CD4-positive, alpha-beta T cell (primary cell): ENCODE measurements at regions not wholly inside any gene's neighbourhood (a gene's known extent, or its start where the extent isn't known, plus 50 kb on each side); places are given as distances from the start of the nearest gene placed in this dataset.

Experiments used
- ATAC-seq: fragments of 200-7000 bp; cut with Tn5 transposase; one replicate; pipeline ENCODE4 v1.10.0; 2022; ENCODE audit warnings: mild to moderate bottlenecking; ENCODE audit not compliant: poor library complexity
- CTCF ChIA-PET: fragments of 350-600 bp; sonication (Branson Sonifier 250); formaldehyde crosslinking; loops from one replicate; lab custom pipeline; 2021; ENCODE audit warnings: antibody characterized with exemption, inconsistent platforms; lab: Charles Lee
- POLR2A ChIA-PET: fragments of 350-600 bp; sonication (Branson Sonifier 250); formaldehyde crosslinking; loops from one replicate; lab custom pipeline; 2021; ENCODE audit warnings: antibody characterized with exemption, inconsistent platforms; lab: Charles Lee
- DNase-seq, 14 experiments: peaks; one replicate each; pipeline ENCODE4 v3.0.0-alpha.2; 2013 to 2020; ENCODE audit warnings: mixed read lengths in 2 of 14
- H3K27ac ChIP-seq, 2 donors: one replicate each; pipeline versions ENCODE4 v1.5.1 to v1.7.0; 2013; ENCODE audit warnings: low read length in 2 of 2, low read depth in 1 of 2, mild to moderate bottlenecking in 1 of 2
- H3K27me3 ChIP-seq, 2 experiments: 1 replicate in 1 of 2; 2 replicates in 1 of 2; pipeline versions ENCODE4 v1.6.1 to v1.7.0; 2013; ENCODE audit warnings: low read length in 2 of 2, control low read depth in 1 of 2, mild to moderate bottlenecking in 1 of 2, moderate library complexity in 1 of 2; ENCODE audit not compliant: insufficient read depth in 2 of 2, control insufficient read depth in 1 of 2
- H3K36me3 ChIP-seq: one replicate; pipeline ENCODE4 v1.6.1; 2013; ENCODE audit warnings: low read length, control low read depth; ENCODE audit not compliant: insufficient read depth
- H3K4me1 ChIP-seq: one replicate; pipeline ENCODE4 v1.6.1; 2013; ENCODE audit warnings: low read length, control low read depth; ENCODE audit not compliant: insufficient read depth
- H3K4me3 ChIP-seq: one replicate; pipeline ENCODE4 v1.5.1; 2013; ENCODE audit warnings: mild to moderate bottlenecking, low read length, moderate library complexity
- H3K9me3 ChIP-seq, 2 experiments: 1 replicate in 1 of 2; 2 replicates in 1 of 2; pipeline versions ENCODE4 v1.6.1 to v1.7.0; 2013; ENCODE audit warnings: low read length in 2 of 2, mild to moderate bottlenecking in 2 of 2, control low read depth in 1 of 2, moderate library complexity in 1 of 2; ENCODE audit not compliant: control insufficient read depth in 1 of 2, insufficient read depth in 1 of 2
- H3K27ac Mint-ChIP-seq: one replicate; pipeline ENCODE4 v1.8.0; 2020; ENCODE audit warnings: mixed read lengths
- H3K27me3 Mint-ChIP-seq: one replicate; pipeline ENCODE4 v1.8.0; 2021; ENCODE audit warnings: mixed read lengths
- H3K36me3 Mint-ChIP-seq: one replicate; pipeline ENCODE4 v1.8.0; 2021; ENCODE audit warnings: low read depth, mixed read lengths
- H3K4me1 Mint-ChIP-seq: one replicate; pipeline ENCODE4 v1.8.0; 2021; ENCODE audit warnings: low read depth, mixed read lengths
- H3K4me3 Mint-ChIP-seq: one replicate; pipeline ENCODE4 v1.8.0; 2020; ENCODE audit warnings: mild to moderate bottlenecking, mixed read lengths
- H3K9me3 Mint-ChIP-seq: one replicate; pipeline ENCODE4 v1.8.0; 2020; ENCODE audit warnings: mixed read lengths
- CTCF ChIP-seq: fragments of 200-600 bp; IDR thresholded peaks from one replicate; pipeline ENCODE4 v1.8.0; 2022; ENCODE audit warnings: antibody characterized with exemption, mild to moderate bottlenecking
- intact Hi-C, 2 experiments: fragments of 100-400 bp; cut with DNase I in 1 of 2; cut with micrococcal nuclease in 1 of 2; formaldehyde crosslinking; loops; one replicate each; pipeline versions ENCODE4 v1.15.1 to v1.9.0; 2023 to 2025; cut with DNase I, micrococcal nuclease

GRCh38 chr4:138085736-138086305 is 156.3 kb downstream of the SLC7A11 start:
- no peak for TF ChIP-seq CTCF
- H3K4me3 ChIP-seq: no peak overlapping the region
- no peaks in the 10 kb centered on the region for H3K36me3 ChIP-seq
- Mint-ChIP-seq H3K4me3 (no peak overlapping the region), H3K27ac (no peak overlapping the region), H3K27me3 (no peaks in the 10 kb centered on the region), H3K9me3 (no peaks in the 10 kb centered on the region), H3K36me3 (no peaks in the 10 kb centered on the region), H3K4me1 (no peaks in the 10 kb centered on the region)
- ChIA-PET CTCF (no interaction called here), POLR2A (no interaction called here)
- H3K9me3 ChIP-seq: no peaks in the 10 kb centered on the region
- no peak overlapping the region for H3K27ac ChIP-seq
- H3K27me3 ChIP-seq: no peaks in the 10 kb centered on the region
- intact Hi-C loops: no loop called here
- no peak for ATAC-seq
- no peaks in the 10 kb centered on the region for H3K4me1 ChIP-seq
- DNase-seq: no peak

GRCh38 chr4:138078751-138079520 is 163.2 kb downstream of the SLC7A11 start:
- TF ChIP-seq CTCF: no peak
- no peaks in the 10 kb centered on the region for H3K27me3 ChIP-seq
- no peak for DNase-seq
- no peak for ATAC-seq
- no peak overlapping the region for H3K4me3 ChIP-seq
- H3K9me3 ChIP-seq: no peaks in the 10 kb centered on the region
- Mint-ChIP-seq H3K4me3 (no peak overlapping the region), H3K27ac (no peak overlapping the region), H3K27me3 (no peaks in the 10 kb centered on the region), H3K9me3 (no peaks in the 10 kb centered on the region), H3K36me3 (no peaks in the 10 kb centered on the region), H3K4me1 (no peaks in the 10 kb centered on the region)
- intact Hi-C loops: no loop called here
- ChIA-PET CTCF (no interaction called here), POLR2A (no interaction called here)
- H3K27ac ChIP-seq: no peak overlapping the region
- H3K36me3 ChIP-seq: no peaks in the 10 kb centered on the region
- H3K4me1 ChIP-seq: no peaks in the 10 kb centered on the region

- no peaks in the 10 kb centered on the region for H3K4me1 Mint-ChIP-seq
- POLR2A ChIA-PET: no interaction called here
These were observed 163.9 kb downstream of the SLC7A11 start for GRCh38 chr4:138078253-138078652.

More at GRCh38 chr4:138078253-138078652, 163.9 kb downstream of the SLC7A11 start:
- no peak for TF ChIP-seq CTCF
- Mint-ChIP-seq H3K27ac (no peak overlapping the region), H3K27me3 (no peaks in the 10 kb centered on the region), H3K36me3 (no peaks in the 10 kb centered on the region), H3K4me3 (no peak overlapping the region), H3K9me3 (no peaks in the 10 kb centered on the region)
- ATAC-seq: no peak
- no peak for DNase-seq
- Histone ChIP-seq H3K36me3 (no peaks in the 10 kb centered on the region), H3K27ac (no peak overlapping the region), H3K4me3 (no peak overlapping the region), H3K9me3 (no peaks in the 10 kb centered on the region), H3K4me1 (no peaks in the 10 kb centered on the region), H3K27me3 (no peaks in the 10 kb centered on the region)
- CTCF ChIA-PET: interaction anchor here (1.0 kb wide), 1 partner anchor 9 kb away, joined by 3 read pairs; no protein-coding TSS in a partner anchor
- intact Hi-C loops: no loop called here
